Keratinocyte (primary cell): ENCODE measurements at regions not wholly inside any gene's neighbourhood (a gene's known extent, or its start where the extent isn't known, plus 50 kb on each side); places are given as distances from the start of the nearest gene placed in this dataset.

ENCODE experiments used
- EZH2 ChIP-seq: IDR thresholded peaks from one replicate; pipeline ENCODE4 v1.6.1; 2012; ENCODE audit warnings: inconsistent platforms, mild to moderate bottlenecking, low read length, moderate library complexity
- TF ChIP-seq, protein P1 (sequence below), 3 experiments: IDR thresholded peaks in 1 of 3; conservative IDR thresholded peaks in 1 of 3; optimal IDR thresholded peaks in 1 of 3; 2 replicates in 2 of 3; 3 replicates in 1 of 3; pipeline versions ENCODE3 to v1.5.1; 2011; ENCODE audit warnings: low read length in 3 of 3, mild to moderate bottlenecking in 3 of 3, moderate library complexity in 2 of 3, control low read depth in 1 of 3, inconsistent platforms in 1 of 3; ENCODE audit not compliant: insufficient read depth in 2 of 3; ENCODE audit errors: extremely low read depth in 1 of 3

DNA sequence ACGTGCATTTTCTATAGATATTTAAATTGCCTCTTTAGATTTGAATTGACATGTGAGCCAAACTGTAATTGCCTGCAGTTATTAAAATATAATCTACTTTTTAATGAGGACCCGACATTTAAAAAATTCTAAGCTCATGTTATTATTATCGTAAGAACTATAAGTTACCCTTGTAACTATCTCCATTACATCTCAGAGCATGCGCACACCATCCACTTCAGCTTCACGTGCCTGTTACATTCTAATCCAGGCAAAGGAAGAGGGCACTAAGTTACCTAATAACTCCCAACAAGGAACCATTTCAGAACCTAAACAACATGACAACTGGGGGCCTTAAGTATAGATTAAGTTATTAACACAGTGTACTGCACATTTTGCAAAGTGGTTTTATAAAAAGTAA lies 509.0 kb upstream of the DPP6 start:
- TF ChIP-seq, protein P1, sequence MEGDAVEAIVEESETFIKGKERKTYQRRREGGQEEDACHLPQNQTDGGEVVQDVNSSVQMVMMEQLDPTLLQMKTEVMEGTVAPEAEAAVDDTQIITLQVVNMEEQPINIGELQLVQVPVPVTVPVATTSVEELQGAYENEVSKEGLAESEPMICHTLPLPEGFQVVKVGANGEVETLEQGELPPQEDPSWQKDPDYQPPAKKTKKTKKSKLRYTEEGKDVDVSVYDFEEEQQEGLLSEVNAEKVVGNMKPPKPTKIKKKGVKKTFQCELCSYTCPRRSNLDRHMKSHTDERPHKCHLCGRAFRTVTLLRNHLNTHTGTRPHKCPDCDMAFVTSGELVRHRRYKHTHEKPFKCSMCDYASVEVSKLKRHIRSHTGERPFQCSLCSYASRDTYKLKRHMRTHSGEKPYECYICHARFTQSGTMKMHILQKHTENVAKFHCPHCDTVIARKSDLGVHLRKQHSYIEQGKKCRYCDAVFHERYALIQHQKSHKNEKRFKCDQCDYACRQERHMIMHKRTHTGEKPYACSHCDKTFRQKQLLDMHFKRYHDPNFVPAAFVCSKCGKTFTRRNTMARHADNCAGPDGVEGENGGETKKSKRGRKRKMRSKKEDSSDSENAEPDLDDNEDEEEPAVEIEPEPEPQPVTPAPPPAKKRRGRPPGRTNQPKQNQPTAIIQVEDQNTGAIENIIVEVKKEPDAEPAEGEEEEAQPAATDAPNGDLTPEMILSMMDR (optimal IDR thresholded peaks at IDR 0.05 in 1 of 3, IDR thresholded peaks at IDR 0.05 in 1 of 3, conservative IDR thresholded peaks at IDR 0.05 in 1 of 3; ENCODE audit: extremely low read depth in 1 of 3, insufficient read depth in 2 of 3, low read length in 3 of 3) = no peak
- TF ChIP-seq EZH2 = no peak
